ENCODE measurements at regions not wholly inside any gene's neighbourhood (a gene's known extent, or its start where the extent isn't known, plus 50 kb on each side); places are given as distances from the start of the nearest gene placed in this dataset.

GRCh38 chr10:28425422-28425821, 107.5 kb upstream of the WAC start (continued):
- TF ChIP-seq REST (IDR thresholded peaks at IDR 0.05; ENCODE audit: unreplicated experiment) (no peak), CREB1 (CRISPR knock-in tag; IDR thresholded peaks at IDR 0.05; ENCODE audit: low read depth) (no peak), NANOG (IDR thresholded peaks at IDR 0.05; ENCODE audit: borderline replicate concordance) (no peak), ZNF114 (CRISPR knock-in tag; IDR thresholded peaks at IDR 0.05) (no peak), STAT1 (IDR thresholded peaks at IDR 0.05; ENCODE audit: unreplicated experiment) (no peak), CTCF (conservative IDR thresholded peaks at IDR 0.05; ENCODE audit: low read depth in 2 of 2) (no peak), EZH2phosphoT487 (IDR thresholded peaks at IDR 0.05; ENCODE audit: unreplicated experiment) (no peak), JUNB (IDR thresholded peaks at IDR 0.05; ENCODE audit: unreplicated experiment) (no peak)
- TF ChIP-seq, protein P1, sequence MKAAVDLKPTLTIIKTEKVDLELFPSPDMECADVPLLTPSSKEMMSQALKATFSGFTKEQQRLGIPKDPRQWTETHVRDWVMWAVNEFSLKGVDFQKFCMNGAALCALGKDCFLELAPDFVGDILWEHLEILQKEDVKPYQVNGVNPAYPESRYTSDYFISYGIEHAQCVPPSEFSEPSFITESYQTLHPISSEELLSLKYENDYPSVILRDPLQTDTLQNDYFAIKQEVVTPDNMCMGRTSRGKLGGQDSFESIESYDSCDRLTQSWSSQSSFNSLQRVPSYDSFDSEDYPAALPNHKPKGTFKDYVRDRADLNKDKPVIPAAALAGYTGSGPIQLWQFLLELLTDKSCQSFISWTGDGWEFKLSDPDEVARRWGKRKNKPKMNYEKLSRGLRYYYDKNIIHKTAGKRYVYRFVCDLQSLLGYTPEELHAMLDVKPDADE (IDR thresholded peaks at IDR 0.05), result no peak

- no peak overlapping the region for H3K27ac ChIP-seq (ENCODE audit: low read depth)
- Mint-ChIP-seq H3K9me3 (peaks cover 10% of the 10 kb centered on the region; the same call in 2 of the 3 replicates), H3K4me1 (peaks cover 12% of the 10 kb centered on the region), H3K36me3 (ENCODE audit: low read depth) (no peaks in the 10 kb centered on the region), H3K27ac (no peak overlapping the region), H3K4me3 (no peak overlapping the region), H3K27me3 (ENCODE audit: insufficient read depth, low read depth, poor library complexity) (no peaks in the 10 kb centered on the region)
- TF ChIP-seq, protein P2, sequence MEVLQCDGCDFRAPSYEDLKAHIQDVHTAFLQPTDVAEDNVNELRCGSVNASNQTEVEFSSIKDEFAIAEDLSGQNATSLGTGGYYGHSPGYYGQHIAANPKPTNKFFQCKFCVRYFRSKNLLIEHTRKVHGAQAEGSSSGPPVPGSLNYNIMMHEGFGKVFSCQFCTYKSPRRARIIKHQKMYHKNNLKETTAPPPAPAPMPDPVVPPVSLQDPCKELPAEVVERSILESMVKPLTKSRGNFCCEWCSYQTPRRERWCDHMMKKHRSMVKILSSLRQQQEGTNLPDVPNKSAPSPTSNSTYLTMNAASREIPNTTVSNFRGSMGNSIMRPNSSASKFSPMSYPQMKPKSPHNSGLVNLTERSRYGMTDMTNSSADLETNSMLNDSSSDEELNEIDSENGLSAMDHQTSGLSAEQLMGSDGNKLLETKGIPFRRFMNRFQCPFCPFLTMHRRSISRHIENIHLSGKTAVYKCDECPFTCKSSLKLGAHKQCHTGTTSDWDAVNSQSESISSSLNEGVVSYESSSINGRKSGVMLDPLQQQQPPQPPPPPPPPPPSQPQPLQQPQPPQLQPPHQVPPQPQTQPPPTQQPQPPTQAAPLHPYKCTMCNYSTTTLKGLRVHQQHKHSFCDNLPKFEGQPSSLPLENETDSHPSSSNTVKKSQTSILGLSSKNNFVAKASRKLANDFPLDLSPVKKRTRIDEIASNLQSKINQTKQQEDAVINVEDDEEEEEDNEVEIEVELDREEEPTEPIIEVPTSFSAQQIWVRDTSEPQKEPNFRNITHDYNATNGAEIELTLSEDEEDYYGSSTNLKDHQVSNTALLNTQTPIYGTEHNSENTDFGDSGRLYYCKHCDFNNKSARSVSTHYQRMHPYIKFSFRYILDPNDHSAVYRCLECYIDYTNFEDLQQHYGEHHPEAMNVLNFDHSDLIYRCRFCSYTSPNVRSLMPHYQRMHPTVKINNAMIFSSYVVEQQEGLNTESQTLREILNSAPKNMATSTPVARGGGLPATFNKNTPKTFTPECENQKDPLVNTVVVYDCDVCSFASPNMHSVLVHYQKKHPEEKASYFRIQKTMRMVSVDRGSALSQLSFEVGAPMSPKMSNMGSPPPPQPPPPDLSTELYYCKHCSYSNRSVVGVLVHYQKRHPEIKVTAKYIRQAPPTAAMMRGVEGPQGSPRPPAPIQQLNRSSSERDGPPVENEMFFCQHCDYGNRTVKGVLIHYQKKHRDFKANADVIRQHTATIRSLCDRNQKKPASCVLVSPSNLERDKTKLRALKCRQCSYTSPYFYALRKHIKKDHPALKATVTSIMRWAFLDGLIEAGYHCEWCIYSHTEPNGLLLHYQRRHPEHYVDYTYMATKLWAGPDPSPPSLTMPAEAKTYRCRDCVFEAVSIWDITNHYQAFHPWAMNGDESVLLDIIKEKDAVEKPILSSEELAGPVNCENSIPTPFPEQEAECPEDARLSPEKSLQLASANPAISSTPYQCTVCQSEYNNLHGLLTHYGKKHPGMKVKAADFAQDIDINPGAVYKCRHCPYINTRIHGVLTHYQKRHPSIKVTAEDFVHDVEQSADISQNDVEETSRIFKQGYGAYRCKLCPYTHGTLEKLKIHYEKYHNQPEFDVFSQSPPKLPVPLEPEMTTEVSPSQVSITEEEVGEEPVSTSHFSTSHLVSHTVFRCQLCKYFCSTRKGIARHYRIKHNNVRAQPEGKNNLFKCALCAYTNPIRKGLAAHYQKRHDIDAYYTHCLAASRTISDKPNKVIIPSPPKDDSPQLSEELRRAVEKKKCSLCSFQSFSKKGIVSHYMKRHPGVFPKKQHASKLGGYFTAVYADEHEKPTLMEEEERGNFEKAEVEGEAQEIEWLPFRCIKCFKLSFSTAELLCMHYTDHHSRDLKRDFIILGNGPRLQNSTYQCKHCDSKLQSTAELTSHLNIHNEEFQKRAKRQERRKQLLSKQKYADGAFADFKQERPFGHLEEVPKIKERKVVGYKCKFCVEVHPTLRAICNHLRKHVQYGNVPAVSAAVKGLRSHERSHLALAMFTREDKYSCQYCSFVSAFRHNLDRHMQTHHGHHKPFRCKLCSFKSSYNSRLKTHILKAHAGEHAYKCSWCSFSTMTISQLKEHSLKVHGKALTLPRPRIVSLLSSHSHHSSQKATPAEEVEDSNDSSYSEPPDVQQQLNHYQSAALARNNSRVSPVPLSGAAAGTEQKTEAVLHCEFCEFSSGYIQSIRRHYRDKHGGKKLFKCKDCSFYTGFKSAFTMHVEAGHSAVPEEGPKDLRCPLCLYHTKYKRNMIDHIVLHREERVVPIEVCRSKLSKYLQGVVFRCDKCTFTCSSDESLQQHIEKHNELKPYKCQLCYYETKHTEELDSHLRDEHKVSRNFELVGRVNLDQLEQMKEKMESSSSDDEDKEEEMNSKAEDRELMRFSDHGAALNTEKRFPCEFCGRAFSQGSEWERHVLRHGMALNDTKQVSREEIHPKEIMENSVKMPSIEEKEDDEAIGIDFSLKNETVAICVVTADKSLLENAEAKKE (CRISPR knock-in tag; IDR thresholded peaks at IDR 0.05), result no peak
- no peak for TF ChIP-seq ZNF114 (CRISPR knock-in tag; IDR thresholded peaks at IDR 0.05)
- TF ChIP-seq NANOG (IDR thresholded peaks at IDR 0.05; ENCODE audit: borderline replicate concordance), result no peak
- TF ChIP-seq POLR2AphosphoS5 (IDR thresholded peaks at IDR 0.05; ENCODE audit: low read depth), result no peak
- no peak for TF ChIP-seq JUNB (IDR thresholded peaks at IDR 0.05; ENCODE audit: unreplicated experiment)
- no peaks in the 10 kb centered on the region for H3K36me3 ChIP-seq (ENCODE audit: insufficient read depth)
- H4K20me1 ChIP-seq (replicated peaks; ENCODE audit: insufficient read depth), result no peaks in the 10 kb centered on the region
- no peaks in the 10 kb centered on the region for H3K27me3 ChIP-seq (ENCODE audit: insufficient read depth)
- no peak overlapping the region for H3K4me2 ChIP-seq
- peaks cover 9% of the 10 kb centered on the region for H3K4me1 ChIP-seq (ENCODE audit: insufficient read depth)
- no peak for ATAC-seq
- H3K4me3 ChIP-seq, result no peak overlapping the region
- H2AFZ ChIP-seq, result no peak overlapping the region
- no peak for DNase-seq (ENCODE audit: low spot score)
- H3F3A ChIP-seq (replicated peaks; ENCODE audit: low read depth), result no peaks in the 10 kb centered on the region
- H3K9me2 ChIP-seq (ENCODE audit: insufficient read depth), result no peaks in the 10 kb centered on the region
- H3K79me2 ChIP-seq (replicated peaks; ENCODE audit: insufficient read depth), result no peaks in the 10 kb centered on the region
Measured at GRCh38 chr10:28426392-28427159, 106.3 kb upstream of the WAC start.
